HEK293 (cell line): ENCODE measurements at regions not wholly inside any gene's neighbourhood (a gene's known extent, or its start where the extent isn't known, plus 50 kb on each side); places are given as distances from the start of the nearest gene placed in this dataset.

Experiments used
- HOXA7 ChIP-seq: sonication (generic); formaldehyde crosslinking; IDR thresholded peaks from 2 replicates; pipeline ENCODE4 v1.8.1; 2022; ENCODE audit warnings: missing genetic modification reagents, borderline replicate concordance
- PRDM2 ChIP-seq: fragments of 450-650 bp; formaldehyde crosslinking; IDR thresholded peaks from 2 replicates; pipeline ENCODE4 v1.5.1; 2016; ENCODE audit warnings: missing biosample characterization, missing genetic modification characterization, borderline replicate concordance
- REPIN1 ChIP-seq: fragments of 450-650 bp; formaldehyde crosslinking; IDR thresholded peaks from 2 replicates; pipeline ENCODE4 v1.5.1; 2017; ENCODE audit warnings: missing biosample characterization, missing genetic modification characterization, low read depth
- SCRT1 ChIP-seq: fragments of 450-650 bp; formaldehyde crosslinking; IDR thresholded peaks from 2 replicates; pipeline ENCODE4 v1.5.1; 2016; ENCODE audit warnings: missing biosample characterization, missing genetic modification characterization, borderline replicate concordance
- ZFP41 ChIP-seq: fragments of 450-650 bp; formaldehyde crosslinking; IDR thresholded peaks from 2 replicates; pipeline ENCODE4 v1.5.1; 2016; ENCODE audit warnings: missing biosample characterization, missing genetic modification characterization, borderline replicate concordance
- ZNF121 ChIP-seq: fragments of 450-650 bp; formaldehyde crosslinking; IDR thresholded peaks from 2 replicates; pipeline ENCODE4 v1.5.1; 2016; ENCODE audit warnings: missing biosample characterization, missing genetic modification characterization
- ZNF184 ChIP-seq: fragments of 450-650 bp; IDR thresholded peaks from 2 replicates; pipeline ENCODE4 v1.5.1; 2018; ENCODE audit warnings: missing biosample characterization, mild to moderate bottlenecking, missing genetic modification characterization
- ZNF302 ChIP-seq: fragments of 450-650 bp; formaldehyde crosslinking; IDR thresholded peaks from 2 replicates; pipeline ENCODE4 v1.5.1; 2016; ENCODE audit warnings: missing biosample characterization, missing genetic modification characterization, low read depth
- ZNF350 ChIP-seq: fragments of 450-650 bp; formaldehyde crosslinking; IDR thresholded peaks from 2 replicates; pipeline ENCODE4 v1.5.0; 2017; ENCODE audit warnings: missing biosample characterization, mild to moderate bottlenecking, missing genetic modification characterization
- ZNF354C ChIP-seq: fragments of 450-650 bp; formaldehyde crosslinking; IDR thresholded peaks from 2 replicates; pipeline ENCODE4 v1.5.1; 2016; ENCODE audit warnings: missing biosample characterization, missing genetic modification characterization, low read depth, borderline replicate concordance
- ZNF555 ChIP-seq: fragments of 450-650 bp; formaldehyde crosslinking; conservative IDR thresholded peaks from 2 replicates; pipeline ENCODE4 v1.5.1; 2017; ENCODE audit warnings: missing biosample characterization, mild to moderate bottlenecking, missing genetic modification characterization, inconsistent platforms
- ZNF629 ChIP-seq: fragments of 450-650 bp; formaldehyde crosslinking; IDR thresholded peaks from 2 replicates; pipeline ENCODE4 v1.5.1; 2017; ENCODE audit warnings: missing biosample characterization, missing genetic modification characterization
- ZNF704 ChIP-seq: fragments of 450-650 bp; formaldehyde crosslinking; IDR thresholded peaks from 2 replicates; pipeline ENCODE4 v1.5.1; 2016; ENCODE audit warnings: missing biosample characterization, missing genetic modification characterization
- TF ChIP-seq, protein P1 (sequence below): fragments of 450-650 bp; formaldehyde crosslinking; IDR thresholded peaks from 2 replicates; pipeline ENCODE4 v1.5.1; 2016; ENCODE audit warnings: missing biosample characterization, missing genetic modification characterization

- TF ChIP-seq ZFP41 (tag by site-specific recombination) (no peak), ZNF121 (tag by site-specific recombination) (no peak), REPIN1 (tag by site-specific recombination) (no peak), ZNF354C (tag by site-specific recombination) (no peak), ZNF350 (tag by site-specific recombination) (no peak), ZNF555 (tag by site-specific recombination) (no peak), ZNF184 (tag by site-specific recombination) (no peak), SCRT1 (tag by site-specific recombination) (no peak), ZNF302 (no peak), ZNF629 (no peak), PRDM2 (tag by site-specific recombination) (no peak), HOXA7 (CRISPR knock-in tag) (no peak), ZNF704 (tag by site-specific recombination) (no peak)
- TF ChIP-seq, protein P1, sequence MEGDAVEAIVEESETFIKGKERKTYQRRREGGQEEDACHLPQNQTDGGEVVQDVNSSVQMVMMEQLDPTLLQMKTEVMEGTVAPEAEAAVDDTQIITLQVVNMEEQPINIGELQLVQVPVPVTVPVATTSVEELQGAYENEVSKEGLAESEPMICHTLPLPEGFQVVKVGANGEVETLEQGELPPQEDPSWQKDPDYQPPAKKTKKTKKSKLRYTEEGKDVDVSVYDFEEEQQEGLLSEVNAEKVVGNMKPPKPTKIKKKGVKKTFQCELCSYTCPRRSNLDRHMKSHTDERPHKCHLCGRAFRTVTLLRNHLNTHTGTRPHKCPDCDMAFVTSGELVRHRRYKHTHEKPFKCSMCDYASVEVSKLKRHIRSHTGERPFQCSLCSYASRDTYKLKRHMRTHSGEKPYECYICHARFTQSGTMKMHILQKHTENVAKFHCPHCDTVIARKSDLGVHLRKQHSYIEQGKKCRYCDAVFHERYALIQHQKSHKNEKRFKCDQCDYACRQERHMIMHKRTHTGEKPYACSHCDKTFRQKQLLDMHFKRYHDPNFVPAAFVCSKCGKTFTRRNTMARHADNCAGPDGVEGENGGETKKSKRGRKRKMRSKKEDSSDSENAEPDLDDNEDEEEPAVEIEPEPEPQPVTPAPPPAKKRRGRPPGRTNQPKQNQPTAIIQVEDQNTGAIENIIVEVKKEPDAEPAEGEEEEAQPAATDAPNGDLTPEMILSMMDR (tag by site-specific recombination), result no peak
Observed at GRCh38 chr6:19214231-19214630, 622.9 kb upstream of the ID4 start.
